SU-DHL-6 (cell line): ENCODE measurements at regions not wholly inside any gene's neighbourhood (a gene's known extent, or its start where the extent isn't known, plus 50 kb on each side); places are given as distances from the start of the nearest gene placed in this dataset.
"Not testable (repeated sequence)": the region's sequence is repeated elsewhere in the genome, so short reads cannot be mapped to it uniquely, and the experiment has no call there.

Source experiments
- H2AFZ ChIP-seq: fragments of 200-600 bp; sonication (generic); 2 replicates; pipeline ENCODE4 v1.6.1; 2014; ENCODE audit warnings: low read depth, mild to moderate bottlenecking, moderate library complexity, mixed read lengths, antibody characterized with exemption, low read length; ENCODE audit not compliant: severe bottlenecking
- H3F3A ChIP-seq: fragments of 200-600 bp; shearing (Covaris generic); 2 replicates; pipeline ENCODE4 v1.6.0; 2016; ENCODE audit warnings: antibody characterized with exemption, mild to moderate bottlenecking; ENCODE audit not compliant: insufficient read depth
- H3K27ac ChIP-seq: fragments of 200-600 bp; sonication (generic); 2 replicates; pipeline ENCODE4 v1.5.1; 2016; ENCODE audit warnings: low read depth, mild to moderate bottlenecking, low read length, moderate library complexity, mixed read lengths
- H3K27me3 ChIP-seq: fragments of 200-600 bp; sonication (generic), shearing (Covaris generic); 2 replicates; pipeline ENCODE4 v1.6.0; 2014; ENCODE audit warnings: mild to moderate bottlenecking, low read length
- H3K36me3 ChIP-seq: fragments of 200-600 bp; sonication (generic); 2 replicates; pipeline ENCODE4 v1.6.1; 2014; ENCODE audit warnings: mild to moderate bottlenecking, low read length, mixed read lengths
- H3K4me2 ChIP-seq: fragments of 300-600, 200-600 bp; shearing (Covaris generic), sonication (generic); 2 replicates; pipeline ENCODE4 v1.6.0; 2014; ENCODE audit warnings: low read length, low read depth, mild to moderate bottlenecking; ENCODE audit not compliant: poor library complexity, severe bottlenecking
- H3K4me3 ChIP-seq: fragments of 200-600 bp; sonication (generic); 2 replicates; pipeline ENCODE4 v1.5.1; 2014; ENCODE audit warnings: antibody characterized with exemption, low read length, mild to moderate bottlenecking, mixed read lengths; ENCODE audit not compliant: insufficient read depth, poor library complexity, severe bottlenecking
- H3K79me2 ChIP-seq: fragments of 200-600 bp; sonication (generic); 2 replicates; pipeline ENCODE4 v1.6.1; 2014; ENCODE audit warnings: mild to moderate bottlenecking, low read length, moderate library complexity; ENCODE audit not compliant: insufficient read depth
- H3K9ac ChIP-seq: fragments of 200-600 bp; sonication (generic); 2 replicates; pipeline ENCODE4 v1.7.0; 2014; ENCODE audit warnings: mild to moderate bottlenecking, low read length
- H3K9me2 ChIP-seq: fragments of 200-600 bp; sonication (generic); replicated peaks from 2 replicates; pipeline ENCODE4 v1.6.1; 2014; ENCODE audit warnings: low read length; ENCODE audit not compliant: insufficient read depth
- H3K9me3 ChIP-seq: fragments of 200-600 bp; sonication (generic); 2 replicates; pipeline ENCODE4 v1.6.1; 2014; ENCODE audit warnings: low read length, mixed read lengths; ENCODE audit not compliant: insufficient read depth
- H4K20me1 ChIP-seq: fragments of 200-600 bp; sonication (generic); 2 replicates; pipeline ENCODE4 v1.6.1; 2014; ENCODE audit warnings: low read depth, mild to moderate bottlenecking, antibody characterized with exemption, low read length, moderate library complexity, mixed read lengths
- EZH2phosphoT487 ChIP-seq: fragments of 200-600 bp; sonication (generic), shearing (Covaris generic); conservative IDR thresholded peaks from 2 replicates; pipeline ENCODE4 v1.6.1; 2018; ENCODE audit warnings: mild to moderate bottlenecking, antibody characterized with exemption, low read length, moderate library complexity, mixed read lengths
- TF ChIP-seq, protein P1 (sequence below): fragments of 200-600 bp; sonication (generic); IDR thresholded peaks from one replicate; pipeline ENCODE4 v1.5.1; 2017; ENCODE audit warnings: antibody characterized with exemption, mild to moderate bottlenecking, low read length, moderate library complexity; ENCODE audit not compliant: insufficient read depth, poor library complexity, severe bottlenecking

DNA sequence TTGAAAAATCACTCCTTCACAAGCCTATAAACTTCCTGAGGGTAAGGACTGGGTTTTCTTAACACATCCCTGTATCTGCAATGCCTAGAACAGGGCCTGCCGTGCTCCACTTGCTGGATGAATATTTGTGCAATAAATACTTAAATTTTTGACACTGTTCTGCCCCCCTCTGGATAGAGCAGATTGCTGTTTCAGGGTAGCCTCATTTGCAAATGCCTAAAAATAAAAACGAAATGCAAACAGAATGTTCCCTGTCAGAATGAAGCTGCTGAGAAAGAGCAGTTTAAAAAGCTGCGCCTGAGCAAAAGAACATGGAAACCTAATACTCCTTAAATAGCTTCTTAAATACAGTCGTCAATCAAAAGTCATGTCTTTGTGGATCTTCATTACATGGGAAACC lies 385.3 kb downstream of the PRELID2 start:
- H3K36me3 ChIP-seq: no peaks in the 10 kb centered on the region
- no peak overlapping the region for H3K4me2 ChIP-seq
- H2AFZ ChIP-seq: no peak overlapping the region
- no peaks in the 10 kb centered on the region for H3K27me3 ChIP-seq
- no peaks in the 10 kb centered on the region for H3F3A ChIP-seq
- H3K9ac ChIP-seq: no peak overlapping the region
- no peaks in the 10 kb centered on the region for H3K9me2 ChIP-seq
- TF ChIP-seq EZH2phosphoT487: no peak
- TF ChIP-seq, protein P1, sequence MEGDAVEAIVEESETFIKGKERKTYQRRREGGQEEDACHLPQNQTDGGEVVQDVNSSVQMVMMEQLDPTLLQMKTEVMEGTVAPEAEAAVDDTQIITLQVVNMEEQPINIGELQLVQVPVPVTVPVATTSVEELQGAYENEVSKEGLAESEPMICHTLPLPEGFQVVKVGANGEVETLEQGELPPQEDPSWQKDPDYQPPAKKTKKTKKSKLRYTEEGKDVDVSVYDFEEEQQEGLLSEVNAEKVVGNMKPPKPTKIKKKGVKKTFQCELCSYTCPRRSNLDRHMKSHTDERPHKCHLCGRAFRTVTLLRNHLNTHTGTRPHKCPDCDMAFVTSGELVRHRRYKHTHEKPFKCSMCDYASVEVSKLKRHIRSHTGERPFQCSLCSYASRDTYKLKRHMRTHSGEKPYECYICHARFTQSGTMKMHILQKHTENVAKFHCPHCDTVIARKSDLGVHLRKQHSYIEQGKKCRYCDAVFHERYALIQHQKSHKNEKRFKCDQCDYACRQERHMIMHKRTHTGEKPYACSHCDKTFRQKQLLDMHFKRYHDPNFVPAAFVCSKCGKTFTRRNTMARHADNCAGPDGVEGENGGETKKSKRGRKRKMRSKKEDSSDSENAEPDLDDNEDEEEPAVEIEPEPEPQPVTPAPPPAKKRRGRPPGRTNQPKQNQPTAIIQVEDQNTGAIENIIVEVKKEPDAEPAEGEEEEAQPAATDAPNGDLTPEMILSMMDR: no peak
- H3K79me2 ChIP-seq: no peaks in the 10 kb centered on the region
- H3K9me3 ChIP-seq: no peaks in the 10 kb centered on the region
- no peak overlapping the region for H3K27ac ChIP-seq
- no peak overlapping the region for H3K4me3 ChIP-seq
- no peaks in the 10 kb centered on the region for H4K20me1 ChIP-seq

DNA sequence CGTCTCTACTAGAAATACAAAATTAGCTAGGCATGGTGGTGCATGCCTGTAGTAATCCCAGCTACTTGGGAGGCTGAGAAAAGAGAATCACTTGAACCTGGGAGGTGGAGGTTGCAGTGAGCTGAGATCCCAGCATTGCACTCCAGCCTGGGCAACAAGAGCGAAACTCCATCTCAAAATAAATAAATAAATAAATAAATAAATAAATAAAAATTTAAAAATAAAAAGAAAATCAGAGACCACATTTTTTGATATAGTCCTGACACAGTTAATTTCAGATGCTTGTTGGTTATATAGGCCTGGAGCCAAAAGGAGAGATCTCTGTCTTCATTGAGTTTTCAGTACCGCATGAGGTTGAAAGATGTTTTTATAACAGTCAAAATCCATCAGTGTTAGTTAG lies 388.3 kb downstream of the PRELID2 start:
- H4K20me1 ChIP-seq, H3F3A ChIP-seq, H3K9me3 ChIP-seq, H3K27ac ChIP-seq, H3K9ac ChIP-seq, H3K9me2 ChIP-seq, H2AFZ ChIP-seq, H3K4me2 ChIP-seq, H3K36me3 ChIP-seq, H3K4me3 ChIP-seq, H3K27me3 ChIP-seq, H3K79me2 ChIP-seq: not testable (repeated sequence)

DNA sequence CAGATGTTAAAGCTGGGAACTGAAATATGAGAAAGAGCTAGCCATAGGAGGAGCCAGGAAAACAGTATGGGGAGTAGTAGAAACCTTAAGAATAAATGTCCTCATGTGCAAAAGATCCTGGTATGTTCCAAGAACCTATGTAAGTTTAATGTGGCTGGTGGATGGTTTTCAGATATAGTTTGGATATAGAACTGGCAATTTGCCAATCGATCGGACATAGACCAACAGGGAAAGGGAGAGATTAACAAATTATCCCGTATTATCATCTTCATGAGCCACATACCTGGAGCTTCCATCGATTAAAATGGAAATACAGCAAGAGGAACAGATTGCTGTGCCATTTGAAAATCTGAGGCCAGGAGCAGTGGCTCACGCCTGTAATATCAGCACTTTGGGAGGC lies 388.7 kb downstream of the PRELID2 start:
- Histone ChIP-seq H3K27ac (no peak overlapping the region), H3K4me2 (no peak overlapping the region), H3K36me3 (no peaks in the 10 kb centered on the region), H4K20me1 (no peaks in the 10 kb centered on the region), H3K9ac (no peak overlapping the region), H3K79me2 (no peaks in the 10 kb centered on the region), H3K9me3 (no peaks in the 10 kb centered on the region), H3K27me3 (no peaks in the 10 kb centered on the region), H3K4me3 (no peak overlapping the region), H3F3A (no peaks in the 10 kb centered on the region), H3K9me2 (no peaks in the 10 kb centered on the region), H2AFZ (no peak overlapping the region)
- no peak for TF ChIP-seq EZH2phosphoT487
- TF ChIP-seq, protein P1: no peak

- no peaks in the 10 kb centered on the region for H4K20me1 ChIP-seq
- no peaks in the 10 kb centered on the region for H3K79me2 ChIP-seq
- no peak overlapping the region for H3K27ac ChIP-seq
- TF ChIP-seq, protein P1: no peak
- TF ChIP-seq EZH2phosphoT487: no peak
- no peaks in the 10 kb centered on the region for H3F3A ChIP-seq
- no peaks in the 10 kb centered on the region for H3K9me3 ChIP-seq
- H3K27me3 ChIP-seq: no peaks in the 10 kb centered on the region
- no peak overlapping the region for H3K4me3 ChIP-seq
- H2AFZ ChIP-seq: no peak overlapping the region
- H3K9ac ChIP-seq: no peak overlapping the region
- no peaks in the 10 kb centered on the region for H3K9me2 ChIP-seq
- no peak overlapping the region for H3K4me2 ChIP-seq
- H3K36me3 ChIP-seq: no peaks in the 10 kb centered on the region
Observed at GRCh38 chr5:145445027-145445426, 390.1 kb downstream of the PRELID2 start.
